Esophagus muscularis mucosa (tissue), 4 donors: ENCODE measurements at regions not wholly inside any gene's neighbourhood (a gene's known extent, or its start where the extent isn't known, plus 50 kb on each side); places are given as distances from the start of the nearest gene placed in this dataset.

ENCODE experiments used
- DNase-seq: peaks from one replicate; pipeline ENCODE4 v3.0.0-alpha.2; 2017; ENCODE audit errors: extremely low spot score
- H3K27ac ChIP-seq, 4 donors: fragments of 200-600 bp; sonication (generic); replicated peaks in 1 of 4; 1 replicate in 3 of 4; 2 replicates in 1 of 4; pipeline ENCODE4 v1.5.1; 2016 to 2019; ENCODE audit warnings: mild to moderate bottlenecking in 1 of 4
- H3K27me3 ChIP-seq, 4 donors: fragments of 200-600 bp; sonication (generic); one replicate each; pipeline versions ENCODE4 v1.5.1 to v1.6.0; 2016 to 2019
- H3K36me3 ChIP-seq, 4 donors: fragments of 200-600 bp; sonication (generic); one replicate each; pipeline ENCODE4 v1.5.1; 2016 to 2019
- H3K4me1 ChIP-seq, 4 donors: fragments of 200-600 bp; sonication (generic); one replicate each; pipeline ENCODE4 v1.5.1; 2016 to 2019
- H3K4me3 ChIP-seq, 4 donors: fragments of 200-600 bp; sonication (generic); 1 replicate in 2 of 4; 2 replicates in 2 of 4; pipeline ENCODE4 v1.5.1; 2016 to 2019; ENCODE audit warnings: mild to moderate bottlenecking in 4 of 4, moderate library complexity in 1 of 4
- H3K9me3 ChIP-seq, 4 donors: fragments of 200-600 bp; sonication (generic); 1 replicate in 3 of 4; 2 replicates in 1 of 4; pipeline ENCODE4 v1.5.1; 2016 to 2019
- EP300 ChIP-seq: sonication (generic); formaldehyde crosslinking; IDR thresholded peaks from one replicate; pipeline ENCODE4 v1.6.1; 2017; ENCODE audit warnings: antibody characterized with exemption
- POLR2A ChIP-seq: fragments of 450-650 bp; IDR thresholded peaks from one replicate; pipeline ENCODE4 v1.6.1; 2017; ENCODE audit warnings: antibody characterized with exemption, moderate library complexity, mild to moderate bottlenecking, low read depth
- POLR2AphosphoS5 ChIP-seq, 2 donors: sonication (generic); formaldehyde crosslinking; IDR thresholded peaks; one replicate each; pipeline ENCODE4 v1.6.1; 2017; ENCODE audit warnings: antibody characterized with exemption in 2 of 2
- WGBS: methylation state at CpG from one replicate; pipeline ENCODE4 v1.1.5; 2018; 5-methylcytosine and 5-hydroxymethylcytosine counted together
- intact Hi-C: fragments of 100-400 bp; cut with DNase I; formaldehyde crosslinking; loops from one replicate; pipeline ENCODE4 v1.15.1; 2023
- TF ChIP-seq, protein P1 (sequence below), 3 experiments: fragments of 200-600 bp in 2 of 3; fragments of 450-650 bp in 1 of 3; sonication (generic) in 2 of 3; IDR thresholded peaks; one replicate each; pipeline ENCODE4 v1.5.1; 2017 to 2019; ENCODE audit warnings: antibody characterized with exemption in 3 of 3, mild to moderate bottlenecking in 2 of 3, moderate library complexity in 1 of 3

DNA sequence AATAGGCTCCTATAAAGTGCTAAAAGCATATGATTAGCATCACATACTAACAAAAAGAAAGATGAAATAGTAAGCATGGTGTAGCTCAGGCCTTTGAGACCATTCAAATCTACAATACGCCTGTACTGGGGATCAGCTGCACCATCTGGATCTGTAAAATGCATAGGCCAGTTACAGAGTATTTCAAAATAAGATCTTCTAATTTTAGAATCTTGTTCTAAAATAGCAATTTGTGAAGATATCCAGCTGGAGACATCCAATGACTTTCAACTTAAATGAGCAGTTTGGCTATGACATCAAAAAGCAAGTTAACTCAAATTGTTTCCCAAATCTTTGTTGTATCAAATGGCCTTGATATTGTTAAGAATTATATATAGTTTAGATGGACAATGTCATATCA lies 386.3 kb downstream of the MRPS30 start:
- Histone ChIP-seq H3K27ac (no peak overlapping the region), H3K9me3 (no peaks in the 10 kb centered on the region), H3K27me3 (no peaks in the 10 kb centered on the region), H3K4me3 (no peak overlapping the region), H3K36me3 (no peaks in the 10 kb centered on the region), H3K4me1 (no peaks in the 10 kb centered on the region)
- DNase-seq = no peak
- intact Hi-C loops = no loop called here
- WGBS = 69% methylated on average over 1 of the region's 1 CpG
- TF ChIP-seq POLR2A (no peak), EP300 (no peak), POLR2AphosphoS5 (IDR thresholded peaks at IDR 0.05) (no peak)
- TF ChIP-seq, protein P1, sequence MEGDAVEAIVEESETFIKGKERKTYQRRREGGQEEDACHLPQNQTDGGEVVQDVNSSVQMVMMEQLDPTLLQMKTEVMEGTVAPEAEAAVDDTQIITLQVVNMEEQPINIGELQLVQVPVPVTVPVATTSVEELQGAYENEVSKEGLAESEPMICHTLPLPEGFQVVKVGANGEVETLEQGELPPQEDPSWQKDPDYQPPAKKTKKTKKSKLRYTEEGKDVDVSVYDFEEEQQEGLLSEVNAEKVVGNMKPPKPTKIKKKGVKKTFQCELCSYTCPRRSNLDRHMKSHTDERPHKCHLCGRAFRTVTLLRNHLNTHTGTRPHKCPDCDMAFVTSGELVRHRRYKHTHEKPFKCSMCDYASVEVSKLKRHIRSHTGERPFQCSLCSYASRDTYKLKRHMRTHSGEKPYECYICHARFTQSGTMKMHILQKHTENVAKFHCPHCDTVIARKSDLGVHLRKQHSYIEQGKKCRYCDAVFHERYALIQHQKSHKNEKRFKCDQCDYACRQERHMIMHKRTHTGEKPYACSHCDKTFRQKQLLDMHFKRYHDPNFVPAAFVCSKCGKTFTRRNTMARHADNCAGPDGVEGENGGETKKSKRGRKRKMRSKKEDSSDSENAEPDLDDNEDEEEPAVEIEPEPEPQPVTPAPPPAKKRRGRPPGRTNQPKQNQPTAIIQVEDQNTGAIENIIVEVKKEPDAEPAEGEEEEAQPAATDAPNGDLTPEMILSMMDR (IDR thresholded peaks at IDR 0.05) = no peak
